Trophoblast cell (in vitro differentiated cells and primary cell): ENCODE measurements at regions not wholly inside any gene's neighbourhood (a gene's known extent, or its start where the extent isn't known, plus 50 kb on each side); places are given as distances from the start of the nearest gene placed in this dataset.

ENCODE experiments used
- DNase-seq, 2 donors: peaks; one replicate each; pipeline ENCODE4 v3.0.0-alpha.2; 2016
- H2AFZ ChIP-seq: 2 replicates; pipeline ENCODE4 v1.6.1; 2013; ENCODE audit warnings: low read length, moderate library complexity, mild to moderate bottlenecking; ENCODE audit not compliant: insufficient read depth, poor library complexity
- H2AK5ac ChIP-seq: 2 replicates; pipeline ENCODE4 v1.6.1; 2013; ENCODE audit warnings: mild to moderate bottlenecking, low read length
- H2BK120ac ChIP-seq: 2 replicates; pipeline ENCODE4 v1.6.1; 2013; ENCODE audit warnings: low read length, mild to moderate bottlenecking, moderate library complexity; ENCODE audit not compliant: insufficient read depth, poor library complexity
- H2BK12ac ChIP-seq: 2 replicates; pipeline ENCODE4 v1.6.1; 2013; ENCODE audit warnings: mild to moderate bottlenecking, low read length, moderate library complexity
- H2BK5ac ChIP-seq: 2 replicates; pipeline ENCODE4 v1.6.1; 2013; ENCODE audit warnings: low read length, low read depth, moderate library complexity, mild to moderate bottlenecking; ENCODE audit not compliant: poor library complexity
- H3K14ac ChIP-seq: 2 replicates; pipeline ENCODE4 v1.6.1; 2013; ENCODE audit warnings: mild to moderate bottlenecking, low read length
- H3K18ac ChIP-seq: 2 replicates; pipeline ENCODE4 v1.6.1; 2013; ENCODE audit warnings: mild to moderate bottlenecking, low read length
- H3K23ac ChIP-seq: 2 replicates; pipeline ENCODE4 v1.6.1; 2013; ENCODE audit warnings: low read length
- H3K27ac ChIP-seq: 2 replicates; pipeline ENCODE4 v1.5.1; 2013; ENCODE audit warnings: low read depth, mild to moderate bottlenecking, inconsistent platforms, low read length, moderate library complexity
- H3K27me3 ChIP-seq: 2 replicates; pipeline ENCODE4 v1.6.1; 2013; ENCODE audit warnings: inconsistent platforms, mild to moderate bottlenecking, low read length, moderate library complexity; ENCODE audit not compliant: insufficient read depth
- H3K36me3 ChIP-seq, 2 experiments: 1 replicate in 1 of 2; 2 replicates in 1 of 2; pipeline ENCODE4 v1.6.1; 2013; ENCODE audit warnings: low read length in 2 of 2, mild to moderate bottlenecking in 2 of 2, moderate library complexity in 1 of 2; ENCODE audit not compliant: insufficient read depth in 2 of 2, control insufficient read depth in 1 of 2
- H3K4ac ChIP-seq: 2 replicates; pipeline ENCODE4 v1.6.1; 2013; ENCODE audit warnings: low read depth, mild to moderate bottlenecking, low read length, moderate library complexity
- H3K4me1 ChIP-seq, 2 experiments: 1 replicate in 1 of 2; 2 replicates in 1 of 2; pipeline ENCODE4 v1.6.1; 2013; ENCODE audit warnings: low read length in 2 of 2, mild to moderate bottlenecking in 2 of 2, moderate library complexity in 1 of 2; ENCODE audit not compliant: insufficient read depth in 2 of 2, control insufficient read depth in 1 of 2
- H3K4me2 ChIP-seq: 2 replicates; pipeline ENCODE4 v1.6.1; 2013; ENCODE audit warnings: inconsistent platforms, mild to moderate bottlenecking, low read length, moderate library complexity
- H3K4me3 ChIP-seq: 2 replicates; pipeline ENCODE4 v1.5.1; 2013; ENCODE audit warnings: mild to moderate bottlenecking, low read depth, low read length, inconsistent platforms
- H3K79me1 ChIP-seq: one replicate; pipeline ENCODE4 v1.6.1; 2013; ENCODE audit warnings: low read length
- H3K79me2 ChIP-seq: 2 replicates; pipeline ENCODE4 v1.6.1; 2013; ENCODE audit warnings: low read length, mild to moderate bottlenecking; ENCODE audit not compliant: control insufficient read depth, insufficient read depth, poor library complexity
- H3K9ac ChIP-seq: 2 replicates; pipeline ENCODE4 v1.6.1; 2013; ENCODE audit warnings: mild to moderate bottlenecking, low read length
- H3K9me3 ChIP-seq: 2 replicates; pipeline ENCODE4 v1.6.1; 2013; ENCODE audit warnings: low read depth, mild to moderate bottlenecking, control low read depth, inconsistent platforms, low read length; ENCODE audit not compliant: insufficient read depth
- H4K12ac ChIP-seq: 2 replicates; pipeline ENCODE4 v1.6.1; 2013; ENCODE audit warnings: low read depth, mild to moderate bottlenecking, low read length, moderate library complexity
- H4K8ac ChIP-seq: 2 replicates; pipeline ENCODE4 v1.6.1; 2013; ENCODE audit warnings: low read depth, mild to moderate bottlenecking, low read length, moderate library complexity
- H4K91ac ChIP-seq: one replicate; pipeline ENCODE4 v1.6.1; 2013; ENCODE audit warnings: low read depth, mild to moderate bottlenecking, low read length, moderate library complexity
- WGBS: extraction: QIAGEN DNeasy Blood & Tissue Kit; methylation state at CpG from one replicate; pipeline ENCODE4 v1.1.7; 2013; ENCODE audit warnings: missing lambda C conversion rate; ENCODE audit not compliant: insufficient read length, insufficient coverage; ENCODE audit errors: extremely low coverage; 5-methylcytosine and 5-hydroxymethylcytosine counted together

DNA sequence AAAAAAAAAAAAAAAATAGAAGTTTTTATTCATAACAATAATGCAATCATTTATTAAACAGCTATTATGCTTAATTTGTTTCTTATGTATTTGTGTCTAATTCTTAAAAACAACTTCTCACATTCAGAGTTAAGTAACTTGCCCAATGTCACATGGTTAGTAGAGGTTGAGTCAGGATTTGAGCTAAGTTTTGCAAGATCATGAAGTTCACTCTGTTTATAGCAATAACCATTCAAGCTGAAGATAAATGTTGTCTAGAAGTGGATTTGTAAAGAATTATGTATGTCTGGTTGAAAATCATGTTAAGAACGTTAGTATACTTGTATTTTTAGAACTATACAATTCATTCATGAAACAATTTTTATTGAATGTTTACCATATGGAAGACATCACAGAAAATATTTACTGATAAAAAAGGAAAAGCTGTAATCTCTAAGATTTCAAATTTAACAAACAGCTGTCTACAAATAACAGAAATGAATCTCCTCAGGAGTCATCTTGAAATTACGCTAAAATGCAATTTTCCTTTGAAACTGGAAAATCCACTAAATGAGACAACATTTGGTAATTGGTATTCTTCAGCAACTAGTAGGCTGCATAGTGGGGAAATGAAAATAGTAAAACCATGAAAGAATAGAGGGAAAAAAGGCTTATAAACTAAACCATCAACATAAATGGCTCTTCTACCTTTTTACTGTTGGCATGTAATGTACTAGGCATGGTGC is 70.5 kb upstream of the AHR start:
- Histone ChIP-seq H3K79me2 (no peaks in the 10 kb centered on the region), H3K9ac (no peak overlapping the region), H4K12ac (no peak overlapping the region), H2AK5ac (no peak overlapping the region), H4K91ac (no peak overlapping the region), H3K23ac (no peak overlapping the region), H3K36me3 (no peaks in the 10 kb centered on the region), H3K79me1 (no peaks in the 10 kb centered on the region), H3K9me3 (no peaks in the 10 kb centered on the region), H3K4ac (no peak overlapping the region), H4K8ac (no peak overlapping the region), H3K27me3 (no peaks in the 10 kb centered on the region), H3K18ac (no peak overlapping the region), H2BK5ac (no peak overlapping the region), H3K4me1 (no peaks in the 10 kb centered on the region), H3K27ac (no peak overlapping the region), H3K14ac (no peak overlapping the region), H2BK12ac (no peak overlapping the region), H2BK120ac (no peak overlapping the region), H3K4me2 (no peak overlapping the region), H3K4me3 (no peak overlapping the region), H2AFZ (no peak overlapping the region)
- DNase-seq = peak in 1 of 2 donors; percentile 64
- WGBS = no CpG with 5 or more reads among the region's 2 CpGs

DNA sequence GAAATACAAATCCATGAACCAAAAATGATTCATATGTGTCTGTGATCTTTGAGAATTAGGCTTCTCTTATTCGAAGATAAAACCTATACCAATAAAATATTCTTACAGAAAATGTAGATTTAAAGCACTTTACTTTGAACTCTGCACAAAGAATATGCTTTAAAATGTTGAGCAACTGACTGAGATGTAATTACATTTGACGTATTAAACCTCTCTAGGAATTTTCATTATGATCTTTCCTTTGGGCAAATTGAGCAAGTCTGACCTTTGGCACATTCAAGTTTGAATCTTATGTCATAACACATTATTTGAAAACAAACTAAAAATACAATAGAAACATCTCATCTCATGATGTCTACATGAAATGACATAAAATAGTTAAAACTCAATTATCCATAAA is 69.2 kb upstream of the AHR start:
- Histone ChIP-seq H3K27ac (no peak overlapping the region), H3K4me2 (no peak overlapping the region), H2BK12ac (no peak overlapping the region), H3K4me1 (peaks cover 0 to 3% of the 10 kb centered on the region in 2 experiments), H3K36me3 (no peaks in the 10 kb centered on the region), H3K9ac (no peak overlapping the region), H2AFZ (no peak overlapping the region), H4K8ac (no peak overlapping the region), H3K79me2 (no peaks in the 10 kb centered on the region), H4K12ac (no peak overlapping the region), H2BK120ac (no peak overlapping the region), H3K23ac (no peak overlapping the region), H3K18ac (no peak overlapping the region), H4K91ac (no peak overlapping the region), H3K4ac (no peak overlapping the region), H2AK5ac (no peak overlapping the region), H3K79me1 (no peaks in the 10 kb centered on the region), H3K14ac (no peak overlapping the region), H3K4me3 (no peak overlapping the region), H3K9me3 (no peaks in the 10 kb centered on the region), H2BK5ac (no peak overlapping the region), H3K27me3 (no peaks in the 10 kb centered on the region)
- no CpG with 5 or more reads among the region's 2 CpGs for WGBS
- peak in 1 of 2 donors; percentile 14 for DNase-seq

DNA sequence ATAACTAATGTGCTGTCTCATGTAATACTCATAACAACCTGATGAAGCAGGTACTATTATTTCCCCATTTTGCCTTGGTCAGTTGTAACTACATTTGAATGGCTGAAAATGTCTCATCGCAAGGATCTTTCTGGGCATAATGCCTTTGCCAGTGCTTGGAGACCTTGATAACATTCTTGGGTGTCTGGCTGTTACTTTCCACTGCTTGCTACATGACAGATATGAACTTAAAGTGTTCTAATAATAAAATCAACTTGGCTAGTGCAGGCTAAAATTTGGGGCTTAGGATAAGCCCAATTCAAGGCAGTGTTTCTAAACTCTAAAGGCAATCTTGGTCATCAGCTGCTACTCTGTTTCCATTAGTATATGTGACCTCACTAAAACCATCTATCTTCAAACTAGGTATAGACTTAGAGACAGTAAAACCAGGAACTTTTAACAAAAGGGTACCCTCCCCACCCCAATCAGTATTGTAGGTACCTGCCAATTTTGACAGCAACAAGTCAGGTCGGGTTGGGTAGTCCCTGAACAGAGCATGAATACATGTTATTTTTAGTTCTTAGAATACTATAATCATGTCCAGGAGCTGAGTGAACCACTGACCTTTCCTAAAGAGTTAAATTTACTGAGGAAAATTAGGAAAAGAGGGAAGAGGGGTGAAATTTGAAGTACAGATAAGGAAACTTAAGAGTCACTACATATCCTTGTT is 68.2 kb upstream of the AHR start:
- Histone ChIP-seq H3K79me2 (no peaks in the 10 kb centered on the region), H2BK5ac (no peak overlapping the region), H3K4me1 (peaks cover 0 to 3% of the 10 kb centered on the region in 2 experiments), H4K8ac (no peak overlapping the region), H2BK12ac (no peak overlapping the region), H3K18ac (no peak overlapping the region), H3K79me1 (no peaks in the 10 kb centered on the region), H3K27ac (no peak overlapping the region), H4K91ac (no peak overlapping the region), H2BK120ac (no peak overlapping the region), H3K4me2 (no peak overlapping the region), H2AK5ac (no peak overlapping the region), H3K14ac (no peak overlapping the region), H3K27me3 (no peaks in the 10 kb centered on the region), H3K4me3 (no peak overlapping the region), H2AFZ (no peak overlapping the region), H3K36me3 (no peaks in the 10 kb centered on the region), H3K9ac (no peak overlapping the region), H3K9me3 (no peaks in the 10 kb centered on the region), H4K12ac (no peak overlapping the region), H3K4ac (no peak overlapping the region), H3K23ac (no peak overlapping the region)
- no CpG with 5 or more reads among the region's 2 CpGs for WGBS
- DNase-seq = no peak

DNA sequence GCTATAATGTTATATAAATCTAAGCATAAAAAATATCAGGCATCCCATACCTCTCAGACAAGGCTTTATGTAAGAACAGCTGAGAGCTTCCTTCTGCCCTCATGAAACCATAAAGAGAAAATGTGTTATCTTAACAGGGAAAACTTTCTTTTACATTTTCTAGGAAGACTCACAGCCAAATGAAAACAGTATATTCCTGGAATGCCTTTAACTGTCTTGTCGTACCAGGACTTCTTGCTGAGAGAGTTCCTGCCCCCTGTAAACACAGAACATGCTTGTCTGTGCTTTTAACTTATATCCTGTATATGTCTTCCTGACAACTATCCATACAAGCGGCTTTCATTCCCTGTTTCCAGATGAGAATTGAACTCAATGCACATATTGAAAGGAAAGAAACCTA is 64.8 kb upstream of the AHR start:
- H3K14ac ChIP-seq = no peak overlapping the region
- no peaks in the 10 kb centered on the region for H3K79me1 ChIP-seq
- no peaks in the 10 kb centered on the region for H3K79me2 ChIP-seq
- H3K23ac ChIP-seq = no peak overlapping the region
- H4K12ac ChIP-seq = no peak overlapping the region
- H3K4me1 ChIP-seq = peaks cover 0 to 3% of the 10 kb centered on the region in 2 experiments
- H3K36me3 ChIP-seq = no peaks in the 10 kb centered on the region
- H3K18ac ChIP-seq = no peak overlapping the region
- no peak overlapping the region for H2BK5ac ChIP-seq
- no peak overlapping the region for H3K4me3 ChIP-seq
- no peaks in the 10 kb centered on the region for H3K27me3 ChIP-seq
- no peak overlapping the region for H3K27ac ChIP-seq
- peak in 1 of 2 donors; percentile 48 for DNase-seq
- no peak overlapping the region for H3K4ac ChIP-seq
- no CpG with 5 or more reads among the region's 2 CpGs for WGBS
- H2AFZ ChIP-seq = no peak overlapping the region
- no peak overlapping the region for H2AK5ac ChIP-seq
- H2BK12ac ChIP-seq = no peak overlapping the region
- H3K9me3 ChIP-seq = no peaks in the 10 kb centered on the region
- no peak overlapping the region for H4K91ac ChIP-seq
- no peak overlapping the region for H3K4me2 ChIP-seq
- no peak overlapping the region for H3K9ac ChIP-seq
- H4K8ac ChIP-seq = no peak overlapping the region
- no peak overlapping the region for H2BK120ac ChIP-seq
